H54 (cell line): ENCODE measurements at regions not wholly inside any gene's neighbourhood (a gene's known extent, or its start where the extent isn't known, plus 50 kb on each side); places are given as distances from the start of the nearest gene placed in this dataset.

Experiments used
- DNase-seq: peaks from one replicate; pipeline ENCODE4 v3.0.0; 2011; ENCODE audit warnings: low spot score, mixed read lengths; ENCODE audit not compliant: insufficient read length
- FAIRE-seq: peaks from 3 replicates; lab custom pipeline; 2011; peaks lifted over from hg19 to GRCh38; lab: Jason Lieb, UNC
- POLR2A ChIP-seq: IDR thresholded peaks from 2 replicates; pipeline ENCODE4 v1.6.1; 2011; ENCODE audit warnings: low read depth, mild to moderate bottlenecking, low read length

- DNase-seq (no peak), FAIRE-seq (no peak)
- no peak for TF ChIP-seq POLR2A
Observed at GRCh38 chr21:24976238-24976637, 631.0 kb downstream of the MRPL39 start.

GRCh38 chr21:24969068-24969467 is 638.2 kb downstream of the MRPL39 start:
- DNase-seq = no peak
- no peak for FAIRE-seq
- no peak for TF ChIP-seq POLR2A

GRCh38 chr21:24955275-24955961 is 651.9 kb downstream of the MRPL39 start:
- FAIRE-seq = no peak
- TF ChIP-seq POLR2A = no peak
- DNase-seq = no peak

- no peak for TF ChIP-seq POLR2A
- FAIRE-seq = no peak
- no peak for DNase-seq
Observed at GRCh38 chr21:24948186-24948585, 659.1 kb downstream of the MRPL39 start.

GRCh38 chr21:24945910-24946309 is 661.4 kb downstream of the MRPL39 start:
- no peak for DNase-seq
- TF ChIP-seq POLR2A = no peak
- FAIRE-seq = no peak

GRCh38 chr21:24941316-24942185 is 665.7 kb downstream of the MRPL39 start:
- DNase-seq (no peak), FAIRE-seq (no peak)
- no peak for TF ChIP-seq POLR2A

- no peak for TF ChIP-seq POLR2A
- FAIRE-seq = no peak
- no peak for DNase-seq
Observed at GRCh38 chr21:24939291-24939690, 668.0 kb downstream of the MRPL39 start.

GRCh38 chr21:24938573-24938972 is 668.7 kb downstream of the MRPL39 start:
- DNase-seq (no peak), FAIRE-seq (no peak)
- TF ChIP-seq POLR2A = no peak

- FAIRE-seq = no peak
- TF ChIP-seq POLR2A = no peak
Observed at GRCh38 chr21:24935991-24936390, 671.3 kb downstream of the MRPL39 start.

GRCh38 chr21:24910591-24910990 is 696.7 kb downstream of the MRPL39 start:
- DNase-seq (no peak), FAIRE-seq (no peak)
- no peak for TF ChIP-seq POLR2A

More at GRCh38 chr21:24935991-24936390, 671.3 kb downstream of the MRPL39 start:
- DNase-seq = no peak

- FAIRE-seq = no peak
- TF ChIP-seq POLR2A = no peak
- DNase-seq = no peak
Observed at GRCh38 chr21:24903994-24904635, 703.2 kb downstream of the MRPL39 start.

- no peak for DNase-seq
- FAIRE-seq = no peak
- TF ChIP-seq POLR2A = no peak
Observed at GRCh38 chr21:24899138-24899537, 708.1 kb downstream of the MRPL39 start.

- no peak for FAIRE-seq
- TF ChIP-seq POLR2A = no peak
- DNase-seq = no peak
Observed at GRCh38 chr21:24897883-24898282, 709.4 kb downstream of the MRPL39 start.

- no peak for TF ChIP-seq POLR2A
- DNase-seq (no peak), FAIRE-seq (no peak)
Observed at GRCh38 chr21:24896735-24897124, 710.6 kb downstream of the MRPL39 start.
